DLD1 (cell line): ENCODE measurements at regions not wholly inside any gene's neighbourhood (a gene's known extent, or its start where the extent isn't known, plus 50 kb on each side); places are given as distances from the start of the nearest gene placed in this dataset.
"Not testable (repeated sequence)": the region's sequence is repeated elsewhere in the genome, so short reads cannot be mapped to it uniquely, and the experiment has no call there.

Source experiments
- in situ Hi-C: cut with HindIII; loops from 2 replicates; pipeline ENCODE4 v1.10.0; 2017; ENCODE audit warnings: low sequenced_read_pairs

GRCh38 chr1:168825820-168826219 is 96.8 kb upstream of the DPT start:
- in situ Hi-C loops, result no loop called here

- in situ Hi-C loops, result no loop called here
These were observed 97.3 kb upstream of the DPT start for GRCh38 chr1:168826269-168826668.

- in situ Hi-C loops, result no loop called here
These were observed 98.6 kb upstream of the DPT start for GRCh38 chr1:168827557-168827956.

GRCh38 chr1:168829876-168830275 is 100.9 kb upstream of the DPT start:
- in situ Hi-C loops, result no loop called here

- in situ Hi-C loops, result no loop called here
These were observed 101.6 kb upstream of the DPT start for GRCh38 chr1:168830562-168830961.

- in situ Hi-C loops, result no loop called here
These were observed 103.7 kb upstream of the DPT start for GRCh38 chr1:168832661-168833060.

- in situ Hi-C loops, result no loop called here
These were observed 104.4 kb upstream of the DPT start for GRCh38 chr1:168833362-168833761.

GRCh38 chr1:168833801-168834224 is 104.8 kb upstream of the DPT start:
- in situ Hi-C loops, result no loop called here

- in situ Hi-C loops, result no loop called here
These were observed 105.3 kb upstream of the DPT start for GRCh38 chr1:168834225-168834872.

GRCh38 chr1:168835176-168835575 is 106.2 kb upstream of the DPT start:
- in situ Hi-C loops, result no loop called here

GRCh38 chr1:168835791-168836190 is 106.8 kb upstream of the DPT start:
- in situ Hi-C loops, result no loop called here

- in situ Hi-C loops, result no loop called here
These were observed 107.5 kb upstream of the DPT start for GRCh38 chr1:168836469-168836868.

- in situ Hi-C loops, result not testable (repeated sequence)
These were observed 108.2 kb upstream of the DPT start for GRCh38 chr1:168837230-168837629.

GRCh38 chr1:168842306-168842705 is 113.3 kb upstream of the DPT start:
- in situ Hi-C loops, result no loop called here

GRCh38 chr1:168842916-168843315 is 113.9 kb upstream of the DPT start:
- in situ Hi-C loops, result no loop called here

GRCh38 chr1:168843401-168843800 is 114.4 kb upstream of the DPT start:
- in situ Hi-C loops, result no loop called here

GRCh38 chr1:168843950-168844349 is 114.9 kb upstream of the DPT start:
- in situ Hi-C loops, result no loop called here

GRCh38 chr1:168845140-168845539 is 116.1 kb upstream of the DPT start:
- in situ Hi-C loops, result no loop called here

- in situ Hi-C loops, result no loop called here
These were observed 119.0 kb upstream of the DPT start for GRCh38 chr1:168848051-168848450.

GRCh38 chr1:168861421-168862004 is 132.5 kb upstream of the DPT start:
- in situ Hi-C loops, result no loop called here

GRCh38 chr1:168863772-168864171 is 134.8 kb upstream of the DPT start:
- in situ Hi-C loops, result no loop called here

GRCh38 chr1:168864266-168864665 is 135.3 kb upstream of the DPT start:
- in situ Hi-C loops, result no loop called here
